GDM1 (cell line): ENCODE measurements at regions not wholly inside any gene's neighbourhood (a gene's known extent, or its start where the extent isn't known, plus 50 kb on each side); places are given as distances from the start of the nearest gene placed in this dataset.
"Not testable (repeated sequence)": the region's sequence is repeated elsewhere in the genome, so short reads cannot be mapped to it uniquely, and the experiment has no call there.

Source experiments
- DNase-seq: peaks from one replicate; lab custom pipeline; 2025; lab: John Stamatoyannopoulos, UW

GRCh38 chr2:138319616-138320015 is 182.0 kb upstream of the SPOPL start:
- no peak for DNase-seq

DNA sequence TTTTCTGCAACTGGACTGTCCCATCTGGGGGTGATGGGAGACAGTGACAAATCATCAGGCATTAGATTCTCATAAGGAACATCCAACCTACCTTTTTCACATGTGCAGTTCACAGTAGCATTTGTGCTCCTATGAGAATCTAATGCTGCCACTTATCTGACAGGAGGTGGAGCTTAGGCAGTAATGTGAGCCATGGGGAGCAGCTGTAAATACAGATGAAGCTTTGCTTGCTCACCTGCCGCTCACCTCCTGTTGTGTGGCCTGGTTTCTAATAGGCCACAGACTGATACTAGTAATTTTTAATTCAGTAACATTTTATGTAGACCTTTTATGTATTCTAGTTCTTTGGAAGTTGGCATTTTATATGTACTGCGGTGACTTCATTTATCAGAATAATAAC is 180.1 kb upstream of the SPOPL start:
- DNase-seq: no peak

- DNase-seq: no peak
Measured at GRCh38 chr2:138323382-138324067, 178.0 kb upstream of the SPOPL start.

DNA sequence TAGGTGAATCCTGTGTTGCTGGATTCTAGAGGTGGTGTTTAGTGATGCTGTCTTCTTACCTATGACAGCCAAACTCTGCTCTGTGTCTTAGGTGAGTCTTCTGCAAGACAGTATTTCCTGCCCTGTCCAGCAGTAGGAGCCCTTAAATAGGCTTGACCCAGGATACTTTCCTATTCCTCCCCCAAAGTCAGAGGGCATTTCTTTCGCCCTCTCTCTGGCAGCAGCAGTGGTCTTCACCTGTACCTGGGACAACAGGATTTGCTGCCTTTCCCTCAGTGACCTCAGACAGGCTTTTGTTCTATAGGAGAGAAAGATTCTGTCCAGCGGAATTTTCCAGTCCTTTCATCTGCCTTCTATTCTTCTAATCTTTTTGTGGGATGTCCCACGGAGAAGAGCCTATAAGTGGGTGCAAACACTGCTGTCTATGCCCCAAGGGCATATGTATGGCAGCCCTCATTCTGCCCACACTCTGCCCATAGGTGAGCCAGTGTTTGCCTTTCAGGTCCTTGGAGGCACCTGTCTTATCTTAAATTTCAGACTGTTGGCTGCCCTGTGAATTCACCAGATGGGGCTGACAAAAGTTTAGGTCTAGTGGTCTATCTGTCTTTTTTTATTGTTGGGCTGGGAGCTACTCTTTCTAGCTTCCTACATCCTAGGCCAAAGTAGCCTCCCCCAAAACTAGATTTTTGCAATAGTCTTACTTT is 177.3 kb upstream of the SPOPL start:
- DNase-seq: no peak

- no peak for DNase-seq
Measured at GRCh38 chr2:138327967-138328366, 173.6 kb upstream of the SPOPL start.

DNA sequence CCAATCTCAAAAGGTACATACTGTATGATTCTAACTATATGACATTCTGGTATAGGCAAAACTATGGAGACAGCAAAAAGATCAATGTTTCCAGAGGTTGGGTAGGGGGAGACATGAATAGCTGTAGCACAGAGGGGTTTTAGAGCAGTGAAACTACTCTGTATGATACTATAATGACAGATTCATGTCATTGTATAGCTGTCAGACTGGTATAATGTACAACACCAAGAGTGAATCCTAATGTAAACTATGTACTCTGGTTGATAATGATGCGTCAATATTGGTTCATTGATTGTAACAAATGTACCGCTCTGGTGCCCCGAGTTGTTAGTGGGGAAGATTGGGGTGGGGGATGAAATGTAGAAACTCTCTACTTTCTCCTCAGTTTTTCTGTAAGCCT is 172.4 kb upstream of the SPOPL start:
- no peak for DNase-seq

DNA sequence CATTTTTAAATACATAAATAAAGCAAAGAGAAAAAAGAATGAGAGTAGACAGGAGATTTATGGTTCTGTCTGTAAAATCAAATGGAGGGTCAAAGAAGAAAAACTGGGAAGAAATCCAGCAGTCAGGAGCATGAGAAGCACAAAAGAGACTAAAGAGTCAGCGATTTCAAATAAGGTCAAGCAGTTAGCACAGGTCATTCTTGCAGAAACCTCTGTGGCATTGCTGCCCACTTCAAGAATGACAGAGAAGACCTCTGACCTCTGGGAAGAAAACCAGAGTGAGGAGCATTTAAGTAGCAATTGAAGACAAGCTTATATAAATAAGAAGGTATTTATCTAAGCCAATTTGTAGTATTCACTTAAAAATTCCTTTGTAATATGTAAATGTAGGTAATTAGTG is 172.0 kb upstream of the SPOPL start:
- DNase-seq: no peak

DNA sequence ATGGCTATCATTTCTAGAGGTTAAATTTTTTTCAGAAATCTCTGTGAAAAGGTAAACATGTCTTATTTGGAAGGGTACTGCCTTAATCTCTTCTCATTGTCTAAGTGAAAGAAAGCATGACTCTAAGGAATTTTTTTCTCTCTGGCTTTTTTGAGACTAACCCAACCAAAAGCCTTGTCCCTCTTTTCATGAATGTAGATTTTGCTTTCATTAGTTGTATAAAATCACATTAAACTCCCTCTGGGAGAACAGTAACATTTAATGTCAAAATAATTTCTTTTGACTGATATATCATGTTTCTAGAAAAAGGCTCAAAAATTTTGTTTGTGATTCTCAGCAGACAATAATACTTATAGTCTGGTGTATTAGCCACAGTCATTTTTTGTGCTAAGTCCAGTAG is 168.4 kb upstream of the SPOPL start:
- no peak for DNase-seq

DNA sequence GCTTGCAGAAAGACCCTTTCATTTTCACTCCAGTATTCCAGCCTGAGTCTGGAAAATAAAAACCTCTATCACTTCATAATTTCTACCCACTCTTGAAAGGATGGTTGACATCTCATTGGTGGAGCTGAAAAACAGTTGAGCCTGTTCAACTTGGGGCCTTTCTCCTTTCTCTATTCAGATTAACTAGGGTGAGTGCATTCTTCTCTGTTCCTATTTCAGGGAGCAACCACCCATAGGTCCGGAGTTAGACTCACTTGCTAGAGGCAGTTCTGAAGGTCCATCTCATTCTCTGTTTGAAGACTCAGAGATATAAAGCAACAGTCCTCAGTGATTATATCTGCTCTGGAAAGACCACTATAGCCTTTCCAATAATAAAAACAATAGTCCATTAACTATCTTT is 167.9 kb upstream of the SPOPL start:
- no peak for DNase-seq

DNA sequence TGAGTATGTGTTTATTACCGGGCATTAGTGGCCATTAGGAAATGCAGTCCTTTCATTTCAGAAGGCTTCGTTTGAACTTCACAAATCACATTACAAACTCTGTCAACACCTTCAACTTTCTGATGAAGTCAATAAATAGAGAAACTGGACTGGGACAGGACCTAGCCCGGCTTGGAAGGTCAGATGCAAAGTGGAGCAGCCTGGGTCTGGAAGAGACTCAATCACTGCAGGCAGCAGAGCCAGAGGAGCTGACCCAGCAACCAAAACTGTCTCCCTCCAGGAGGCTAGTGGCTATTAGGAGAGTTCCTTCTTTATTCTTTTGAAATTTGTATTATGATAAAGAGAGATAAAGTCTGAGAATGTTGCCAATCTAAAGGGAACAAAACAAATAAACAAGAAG is 167.2 kb upstream of the SPOPL start:
- no peak for DNase-seq

DNA sequence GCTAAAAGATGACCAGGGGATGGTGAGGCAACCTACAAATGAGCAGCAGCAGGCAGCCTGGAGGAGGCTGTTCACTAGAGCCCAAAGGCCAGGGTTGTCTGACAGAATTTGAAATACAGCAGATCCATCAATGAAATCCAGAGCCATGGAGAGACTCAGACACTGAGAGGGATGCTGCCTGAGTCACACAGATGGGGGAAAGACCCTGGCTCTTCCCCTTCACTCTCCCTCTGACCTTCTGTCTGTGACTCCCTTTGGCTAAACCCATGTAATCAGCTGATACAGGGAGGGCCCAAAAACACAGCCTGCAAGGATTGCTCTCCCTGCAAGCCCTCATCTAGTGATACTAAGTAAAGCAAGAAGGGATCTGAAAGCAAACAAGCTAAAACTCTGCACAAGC is 166.5 kb upstream of the SPOPL start:
- DNase-seq: no peak

DNA sequence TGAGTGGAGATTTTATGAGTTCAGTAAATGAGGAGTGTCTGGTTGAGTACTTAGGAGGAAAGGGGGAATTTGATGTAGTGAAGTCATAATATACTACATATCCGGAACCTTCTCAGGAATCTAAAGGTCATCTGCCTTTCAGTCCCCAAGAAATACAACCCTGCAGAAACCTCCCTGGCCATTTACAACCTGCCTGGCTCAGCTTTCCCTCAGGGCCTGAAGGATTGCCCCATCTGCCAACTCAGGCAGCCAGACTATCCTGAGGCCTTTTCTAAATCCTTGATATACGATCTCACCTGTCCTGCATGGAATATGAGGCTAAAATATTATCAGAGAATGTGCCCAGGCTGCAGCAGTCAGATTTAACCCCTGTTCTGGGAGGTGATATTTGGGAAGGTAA is 165.4 kb upstream of the SPOPL start:
- no peak for DNase-seq

DNA sequence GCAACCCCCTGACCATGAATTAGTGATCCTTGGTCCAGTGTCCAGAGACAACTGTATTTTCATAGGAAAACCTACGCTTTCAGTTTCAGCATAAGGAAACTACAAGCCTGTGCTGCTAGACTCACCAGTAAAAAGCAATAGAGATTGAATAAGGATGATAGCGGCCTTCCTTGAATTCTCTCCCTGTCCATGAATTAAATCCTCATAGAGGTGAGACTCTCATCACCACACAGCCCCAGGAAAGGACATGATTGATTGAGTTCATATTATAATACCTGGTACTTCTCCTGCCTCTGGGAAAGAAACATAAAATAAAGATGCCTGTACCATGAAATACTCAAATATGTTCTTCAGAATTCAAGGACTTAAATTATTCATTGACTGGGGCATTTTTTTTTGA is 146.3 kb upstream of the SPOPL start:
- no peak for DNase-seq

DNA sequence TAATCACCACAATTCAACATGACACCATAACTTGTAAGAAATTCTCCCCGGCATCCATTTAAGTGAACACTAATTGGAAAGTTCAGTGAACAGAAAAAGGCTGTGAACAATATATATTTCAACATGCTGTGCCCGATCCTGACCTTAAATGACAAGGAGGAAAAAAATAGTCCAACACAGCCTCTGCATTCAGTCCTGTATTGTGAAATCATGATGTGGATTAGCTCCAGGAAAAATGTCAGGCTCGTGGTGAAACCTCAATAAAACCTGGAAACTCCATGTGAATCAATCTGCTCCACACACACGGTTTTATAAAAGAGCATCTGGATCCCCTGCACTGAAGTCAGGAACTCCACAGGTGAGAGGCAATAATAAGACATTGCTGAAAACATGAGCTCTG is 145.4 kb upstream of the SPOPL start:
- no peak for DNase-seq

GRCh38 chr2:138359532-138359931 is 142.0 kb upstream of the SPOPL start:
- DNase-seq: no peak

DNA sequence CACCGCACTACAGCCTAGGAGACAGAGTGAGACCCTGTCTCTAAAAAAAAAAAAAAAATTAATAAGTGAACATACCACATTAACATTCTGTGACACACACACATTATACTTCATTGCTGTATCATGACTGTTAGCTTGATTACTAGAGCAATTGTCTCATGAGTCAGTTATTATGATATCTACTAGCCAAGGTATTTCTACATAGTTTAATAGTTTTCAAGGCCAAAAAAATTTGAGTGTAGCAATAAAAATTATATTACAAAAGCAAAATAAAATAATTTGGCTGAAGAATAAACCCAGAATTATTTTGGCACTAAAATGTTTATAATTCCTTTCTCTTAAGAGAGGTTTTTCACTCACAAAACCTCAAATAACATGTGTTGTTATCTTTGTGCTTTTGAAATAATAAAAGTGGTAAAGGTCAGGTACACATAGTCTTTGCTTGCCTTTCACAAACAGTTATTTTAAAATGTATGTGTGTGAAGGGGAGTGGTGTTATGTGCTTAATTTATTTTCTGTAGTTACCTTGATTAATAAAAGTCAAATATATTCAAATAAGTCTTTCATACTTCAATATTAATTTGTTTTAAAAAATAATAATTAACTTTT is 136.9 kb upstream of the SPOPL start:
- no peak for DNase-seq

GRCh38 chr2:138365581-138365980 is 136.0 kb upstream of the SPOPL start:
- no peak for DNase-seq

- DNase-seq: no peak
Measured at GRCh38 chr2:138369856-138370255, 131.7 kb upstream of the SPOPL start.

GRCh38 chr2:138373993-138374408 is 127.6 kb upstream of the SPOPL start:
- DNase-seq: no peak

- DNase-seq: no peak
Measured at GRCh38 chr2:138381373-138381772, 120.2 kb upstream of the SPOPL start.

DNA sequence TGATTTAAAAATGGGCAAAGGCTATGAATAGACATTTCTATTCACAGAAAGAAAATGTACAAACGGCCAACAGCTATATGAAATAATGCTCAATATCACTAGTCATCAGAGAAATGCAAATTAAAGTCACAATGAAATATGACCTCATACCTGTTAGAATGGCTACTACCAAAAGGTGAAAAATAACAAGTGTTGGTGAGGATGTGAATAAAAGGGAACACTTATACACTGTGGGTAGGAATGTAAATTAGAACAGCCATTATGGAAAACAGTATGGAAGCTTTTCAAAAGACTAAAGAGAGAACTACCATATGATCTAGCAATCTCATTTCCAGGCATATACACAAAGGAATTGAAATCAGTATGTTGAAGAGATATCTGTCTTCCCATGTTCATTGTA is 118.9 kb upstream of the SPOPL start:
- no peak for DNase-seq

GRCh38 chr2:138386191-138386590 is 115.4 kb upstream of the SPOPL start:
- not testable (repeated sequence) for DNase-seq

GRCh38 chr2:138389063-138389462 is 112.5 kb upstream of the SPOPL start:
- no peak for DNase-seq
